Tibial artery (tissue), 4 donors: ENCODE measurements at regions not wholly inside any gene's neighbourhood (a gene's known extent, or its start where the extent isn't known, plus 50 kb on each side); places are given as distances from the start of the nearest gene placed in this dataset.
"Not testable (repeated sequence)": the region's sequence is repeated elsewhere in the genome, so short reads cannot be mapped to it uniquely, and the experiment has no call there.

ENCODE experiments used
- DNase-seq, 2 donors: peaks; one replicate each; pipeline ENCODE4 v3.0.0-alpha.2; 2019
- H3K27ac ChIP-seq, 2 donors: fragments of 200-600 bp; sonication (generic) in 1 of 2; 1 replicate in 1 of 2; 2 replicates in 1 of 2; pipeline ENCODE4 v1.5.1; 2018 to 2019; ENCODE audit warnings: mild to moderate bottlenecking in 1 of 2
- H3K27me3 ChIP-seq, 2 donors: fragments of 200-600 bp; sonication (generic) in 1 of 2; one replicate each; pipeline versions ENCODE4 v1.5.1 to v1.6.0; 2016 to 2019
- H3K36me3 ChIP-seq, 3 donors: fragments of 200-600 bp; sonication (generic) in 2 of 3; one replicate each; pipeline ENCODE4 v1.5.1; 2016 to 2019; ENCODE audit warnings: mild to moderate bottlenecking in 2 of 3
- H3K4me1 ChIP-seq, 4 donors: fragments of 200-600 bp; sonication (generic) in 2 of 4; 1 replicate in 3 of 4; 2 replicates in 1 of 4; pipeline ENCODE4 v1.5.1; 2016 to 2019
- H3K4me3 ChIP-seq, 2 donors: fragments of 200-600 bp; sonication (generic) in 1 of 2; 1 replicate in 1 of 2; 2 replicates in 1 of 2; pipeline ENCODE4 v1.5.1; 2018 to 2019; ENCODE audit warnings: mild to moderate bottlenecking in 2 of 2
- H3K9me3 ChIP-seq, 3 donors: fragments of 200-600 bp; sonication (generic) in 1 of 3; one replicate each; pipeline ENCODE4 v1.5.1; 2016 to 2019
- CTCF ChIP-seq, 2 experiments: fragments of 200-600 bp in 1 of 2; fragments of 450-650 bp in 1 of 2; IDR thresholded peaks; one replicate each; pipeline ENCODE4 v1.5.1; 2017 to 2019; ENCODE audit warnings: antibody characterized with exemption in 2 of 2, mild to moderate bottlenecking in 1 of 2, moderate library complexity in 1 of 2
- intact Hi-C: fragments of 100-400 bp; cut with DNase I; formaldehyde crosslinking; loops from one replicate; pipeline ENCODE4 v1.15.0; 2023; ENCODE audit warnings: low total_unique reads

- no peak overlapping the region for H3K27ac ChIP-seq
- H3K36me3 ChIP-seq: no peaks in the 10 kb centered on the region
- H3K4me3 ChIP-seq: no peak overlapping the region
- no peaks in the 10 kb centered on the region for H3K4me1 ChIP-seq
- no peaks in the 10 kb centered on the region for H3K9me3 ChIP-seq
- H3K27me3 ChIP-seq: no peaks in the 10 kb centered on the region
- no peak for TF ChIP-seq CTCF (IDR thresholded peaks at IDR 0.05)
- intact Hi-C loops: no loop called here
- no peak for DNase-seq
These were observed 54.3 kb upstream of the NEIL3 start for GRCh38 chr4:177255359-177255758.

- Histone ChIP-seq H3K4me1 (no peaks in the 10 kb centered on the region), H3K9me3 (no peaks in the 10 kb centered on the region), H3K36me3 (no peaks in the 10 kb centered on the region), H3K27me3 (no peaks in the 10 kb centered on the region), H3K4me3 (no peak overlapping the region), H3K27ac (no peak overlapping the region)
- no peak for TF ChIP-seq CTCF (IDR thresholded peaks at IDR 0.05)
- DNase-seq: no peak
- intact Hi-C loops: no loop called here
These were observed 52.7 kb upstream of the NEIL3 start for GRCh38 chr4:177256950-177257349.

- H3K9me3 ChIP-seq, H3K27ac ChIP-seq, H3K4me3 ChIP-seq, H3K4me1 ChIP-seq, DNase-seq, H3K36me3 ChIP-seq, H3K27me3 ChIP-seq, intact Hi-C loops: not testable (repeated sequence)
These were observed 50.2 kb upstream of the NEIL3 start for GRCh38 chr4:177259466-177259865.
